IMR-90 (cell line): ENCODE measurements at regions not wholly inside any gene's neighbourhood (a gene's known extent, or its start where the extent isn't known, plus 50 kb on each side); places are given as distances from the start of the nearest gene placed in this dataset.

Experiments
- CEBPB ChIP-seq: IDR thresholded peaks from 2 replicates; pipeline ENCODE4 v1.6.1; 2012; ENCODE audit warnings: low read depth, low read length, improper control_type of control experiment
- CTCF ChIP-seq: conservative IDR thresholded peaks from 2 replicates; pipeline ENCODE4 v1.5.1; 2012; ENCODE audit warnings: mild to moderate bottlenecking, low read depth, low read length, improper control_type of control experiment

- no peak for TF ChIP-seq CTCF
- TF ChIP-seq CEBPB: no peak
Measured at GRCh38 chr3:193903966-193904365, 232.0 kb upstream of the HES1 start.
